HG02943 (cell line): ENCODE measurements at regions not wholly inside any gene's neighbourhood (a gene's known extent, or its start where the extent isn't known, plus 50 kb on each side); places are given as distances from the start of the nearest gene placed in this dataset.
"Not testable (repeated sequence)": the region's sequence is repeated elsewhere in the genome, so short reads cannot be mapped to it uniquely, and the experiment has no call there.

ENCODE experiments used
- ATAC-seq: cut with Tn5 transposase; IDR thresholded peaks from one replicate; pipeline ENCODE4 v1.9.1; 2021; ENCODE audit warnings: mild to moderate bottlenecking, low read depth, moderate library complexity; ENCODE audit not compliant: unreplicated experiment

- ATAC-seq, result no peak
These were observed 1392.3 kb upstream of the CDH9 start for GRCh38 chr5:28430565-28431178.

GRCh38 chr5:28421141-28421540, 1382.8 kb upstream of the CDH9 start:
- no peak for ATAC-seq

GRCh38 chr5:28415791-28416443, 1377.5 kb upstream of the CDH9 start:
- no peak for ATAC-seq

GRCh38 chr5:28414619-28415018, 1376.2 kb upstream of the CDH9 start:
- no peak for ATAC-seq

GRCh38 chr5:28408651-28409050, 1370.3 kb upstream of the CDH9 start:
- ATAC-seq, result no peak

- ATAC-seq, result no peak
These were observed 1369.8 kb upstream of the CDH9 start for GRCh38 chr5:28408186-28408585.

- no peak for ATAC-seq
These were observed 1366.1 kb upstream of the CDH9 start for GRCh38 chr5:28404363-28405071.

GRCh38 chr5:28403846-28404245, 1365.5 kb upstream of the CDH9 start:
- no peak for ATAC-seq

- no peak for ATAC-seq
These were observed 1364.4 kb upstream of the CDH9 start for GRCh38 chr5:28402590-28403301.

GRCh38 chr5:28400076-28400475, 1361.7 kb upstream of the CDH9 start:
- no peak for ATAC-seq

- no peak for ATAC-seq
These were observed 1360.8 kb upstream of the CDH9 start for GRCh38 chr5:28399211-28399610.

- ATAC-seq, result no peak
These were observed 1359.8 kb upstream of the CDH9 start for GRCh38 chr5:28398185-28398584.

- no peak for ATAC-seq
These were observed 1359.1 kb upstream of the CDH9 start for GRCh38 chr5:28397502-28397941.

- no peak for ATAC-seq
These were observed 1352.9 kb upstream of the CDH9 start for GRCh38 chr5:28391277-28391676.

- no peak for ATAC-seq
These were observed 1352.0 kb upstream of the CDH9 start for GRCh38 chr5:28390341-28390740.

GRCh38 chr5:28389727-28390126, 1351.3 kb upstream of the CDH9 start:
- ATAC-seq, result not testable (repeated sequence)

- no peak for ATAC-seq
These were observed 1350.0 kb upstream of the CDH9 start for GRCh38 chr5:28388428-28388827.

GRCh38 chr5:28386712-28387111, 1348.3 kb upstream of the CDH9 start:
- no peak for ATAC-seq

GRCh38 chr5:28380167-28380566, 1341.8 kb upstream of the CDH9 start:
- ATAC-seq, result no peak

GRCh38 chr5:28374492-28374967, 1336.1 kb upstream of the CDH9 start:
- no peak for ATAC-seq

- ATAC-seq, result no peak
These were observed 1332.5 kb upstream of the CDH9 start for GRCh38 chr5:28370896-28371295.
